ENCODE measurements at regions not wholly inside any gene's neighbourhood (a gene's known extent, or its start where the extent isn't known, plus 50 kb on each side); places are given as distances from the start of the nearest gene placed in this dataset.

DNA sequence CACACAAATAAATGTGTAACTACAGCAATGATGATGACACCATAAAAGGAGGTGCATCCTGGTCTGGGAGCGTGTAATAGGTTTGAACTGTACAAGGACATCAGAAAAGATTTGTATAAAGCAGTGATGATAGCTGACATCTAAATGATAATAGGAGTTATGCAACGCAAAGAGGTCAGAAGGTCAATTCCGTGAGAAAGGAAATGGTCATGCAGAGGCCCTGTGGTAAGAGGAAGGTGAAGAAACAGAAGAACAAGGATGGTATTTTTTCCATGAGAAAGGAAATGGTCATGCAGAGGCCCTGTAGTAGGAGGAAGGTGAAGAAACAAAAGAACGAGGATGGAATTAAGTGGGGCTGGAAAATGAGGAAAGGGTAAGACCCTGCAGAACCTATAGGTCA lies 106.7 kb upstream of the TMPO start:
- no peak for TF ChIP-seq CTCF (IDR thresholded peaks at IDR 0.05)
- no peak for TF ChIP-seq POLR2A (IDR thresholded peaks at IDR 0.05)

Measured in adrenal gland (tissue), 5 donors.